CD4-positive, alpha-beta T cell (primary cell): ENCODE measurements at regions not wholly inside any gene's neighbourhood (a gene's known extent, or its start where the extent isn't known, plus 50 kb on each side); places are given as distances from the start of the nearest gene placed in this dataset.

Experiments used
- ATAC-seq: fragments of 200-7000 bp; cut with Tn5 transposase; one replicate; pipeline ENCODE4 v1.10.0; 2022; ENCODE audit warnings: mild to moderate bottlenecking; ENCODE audit not compliant: poor library complexity
- CTCF ChIA-PET: fragments of 350-600 bp; sonication (Branson Sonifier 250); formaldehyde crosslinking; loops from one replicate; lab custom pipeline; 2021; ENCODE audit warnings: antibody characterized with exemption, inconsistent platforms; lab: Charles Lee
- POLR2A ChIA-PET: fragments of 350-600 bp; sonication (Branson Sonifier 250); formaldehyde crosslinking; loops from one replicate; lab custom pipeline; 2021; ENCODE audit warnings: antibody characterized with exemption, inconsistent platforms; lab: Charles Lee
- DNase-seq, 14 experiments: peaks; one replicate each; pipeline ENCODE4 v3.0.0-alpha.2; 2013 to 2020; ENCODE audit warnings: mixed read lengths in 2 of 14
- H3K27ac ChIP-seq, 2 donors: one replicate each; pipeline versions ENCODE4 v1.5.1 to v1.7.0; 2013; ENCODE audit warnings: low read length in 2 of 2, low read depth in 1 of 2, mild to moderate bottlenecking in 1 of 2
- H3K27me3 ChIP-seq, 2 experiments: 1 replicate in 1 of 2; 2 replicates in 1 of 2; pipeline versions ENCODE4 v1.6.1 to v1.7.0; 2013; ENCODE audit warnings: low read length in 2 of 2, control low read depth in 1 of 2, mild to moderate bottlenecking in 1 of 2, moderate library complexity in 1 of 2; ENCODE audit not compliant: insufficient read depth in 2 of 2, control insufficient read depth in 1 of 2
- H3K36me3 ChIP-seq: one replicate; pipeline ENCODE4 v1.6.1; 2013; ENCODE audit warnings: low read length, control low read depth; ENCODE audit not compliant: insufficient read depth
- H3K4me1 ChIP-seq: one replicate; pipeline ENCODE4 v1.6.1; 2013; ENCODE audit warnings: low read length, control low read depth; ENCODE audit not compliant: insufficient read depth
- H3K4me3 ChIP-seq: one replicate; pipeline ENCODE4 v1.5.1; 2013; ENCODE audit warnings: mild to moderate bottlenecking, low read length, moderate library complexity
- H3K9me3 ChIP-seq, 2 experiments: 1 replicate in 1 of 2; 2 replicates in 1 of 2; pipeline versions ENCODE4 v1.6.1 to v1.7.0; 2013; ENCODE audit warnings: low read length in 2 of 2, mild to moderate bottlenecking in 2 of 2, control low read depth in 1 of 2, moderate library complexity in 1 of 2; ENCODE audit not compliant: control insufficient read depth in 1 of 2, insufficient read depth in 1 of 2
- H3K27ac Mint-ChIP-seq: one replicate; pipeline ENCODE4 v1.8.0; 2020; ENCODE audit warnings: mixed read lengths
- H3K27me3 Mint-ChIP-seq: one replicate; pipeline ENCODE4 v1.8.0; 2021; ENCODE audit warnings: mixed read lengths
- H3K36me3 Mint-ChIP-seq: one replicate; pipeline ENCODE4 v1.8.0; 2021; ENCODE audit warnings: low read depth, mixed read lengths
- H3K4me1 Mint-ChIP-seq: one replicate; pipeline ENCODE4 v1.8.0; 2021; ENCODE audit warnings: low read depth, mixed read lengths
- H3K4me3 Mint-ChIP-seq: one replicate; pipeline ENCODE4 v1.8.0; 2020; ENCODE audit warnings: mild to moderate bottlenecking, mixed read lengths
- H3K9me3 Mint-ChIP-seq: one replicate; pipeline ENCODE4 v1.8.0; 2020; ENCODE audit warnings: mixed read lengths
- intact Hi-C, 2 experiments: fragments of 100-400 bp; cut with DNase I in 1 of 2; cut with micrococcal nuclease in 1 of 2; formaldehyde crosslinking; loops; one replicate each; pipeline versions ENCODE4 v1.15.1 to v1.9.0; 2023 to 2025; cut with DNase I, micrococcal nuclease
- TF ChIP-seq, protein P1 (sequence below): fragments of 200-600 bp; IDR thresholded peaks from one replicate; pipeline ENCODE4 v1.8.0; 2022; ENCODE audit warnings: antibody characterized with exemption, mild to moderate bottlenecking

DNA sequence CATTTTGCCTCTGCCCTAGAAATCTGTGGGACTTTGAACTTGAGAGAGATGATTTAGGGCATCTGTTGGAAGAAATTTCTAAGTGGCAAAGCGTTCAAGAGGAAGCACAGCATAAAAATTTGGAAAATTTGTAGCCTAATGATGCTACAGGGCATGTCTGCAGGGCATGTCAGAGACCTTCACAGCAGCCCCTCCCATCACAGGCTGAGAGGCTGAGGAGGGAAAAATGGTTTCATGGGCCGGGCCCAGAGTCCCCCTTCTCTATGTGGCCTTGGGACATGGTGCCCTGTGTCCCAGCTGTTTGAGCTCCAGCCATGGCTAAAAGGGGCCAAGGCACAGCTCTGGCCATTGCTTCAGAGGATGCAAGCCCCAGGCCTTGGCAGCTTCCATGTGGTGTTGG is 203.0 kb downstream of the STK31 start:
- no peak overlapping the region for H3K4me3 Mint-ChIP-seq
- H3K4me3 ChIP-seq, result no peak overlapping the region
- no peak for ATAC-seq
- H3K36me3 Mint-ChIP-seq, result no peaks in the 10 kb centered on the region
- no peak for DNase-seq
- H3K27me3 Mint-ChIP-seq, result peaks cover 22% of the 10 kb centered on the region
- peaks cover 4 to 6% of the 10 kb centered on the region in 2 experiments for H3K27me3 ChIP-seq
- ChIA-PET POLR2A (no interaction called here), CTCF (no interaction called here)
- no peak overlapping the region for H3K27ac ChIP-seq
- TF ChIP-seq, protein P1, sequence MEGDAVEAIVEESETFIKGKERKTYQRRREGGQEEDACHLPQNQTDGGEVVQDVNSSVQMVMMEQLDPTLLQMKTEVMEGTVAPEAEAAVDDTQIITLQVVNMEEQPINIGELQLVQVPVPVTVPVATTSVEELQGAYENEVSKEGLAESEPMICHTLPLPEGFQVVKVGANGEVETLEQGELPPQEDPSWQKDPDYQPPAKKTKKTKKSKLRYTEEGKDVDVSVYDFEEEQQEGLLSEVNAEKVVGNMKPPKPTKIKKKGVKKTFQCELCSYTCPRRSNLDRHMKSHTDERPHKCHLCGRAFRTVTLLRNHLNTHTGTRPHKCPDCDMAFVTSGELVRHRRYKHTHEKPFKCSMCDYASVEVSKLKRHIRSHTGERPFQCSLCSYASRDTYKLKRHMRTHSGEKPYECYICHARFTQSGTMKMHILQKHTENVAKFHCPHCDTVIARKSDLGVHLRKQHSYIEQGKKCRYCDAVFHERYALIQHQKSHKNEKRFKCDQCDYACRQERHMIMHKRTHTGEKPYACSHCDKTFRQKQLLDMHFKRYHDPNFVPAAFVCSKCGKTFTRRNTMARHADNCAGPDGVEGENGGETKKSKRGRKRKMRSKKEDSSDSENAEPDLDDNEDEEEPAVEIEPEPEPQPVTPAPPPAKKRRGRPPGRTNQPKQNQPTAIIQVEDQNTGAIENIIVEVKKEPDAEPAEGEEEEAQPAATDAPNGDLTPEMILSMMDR, result no peak
- H3K4me1 Mint-ChIP-seq, result no peaks in the 10 kb centered on the region
- H3K9me3 ChIP-seq, result peaks cover 0 to 4% of the 10 kb centered on the region in 2 experiments
- no peaks in the 10 kb centered on the region for H3K36me3 ChIP-seq
- intact Hi-C loops, result no loop called here
- no peak overlapping the region for H3K27ac Mint-ChIP-seq
- H3K9me3 Mint-ChIP-seq, result peaks cover 2% of the 10 kb centered on the region
- no peaks in the 10 kb centered on the region for H3K4me1 ChIP-seq

DNA sequence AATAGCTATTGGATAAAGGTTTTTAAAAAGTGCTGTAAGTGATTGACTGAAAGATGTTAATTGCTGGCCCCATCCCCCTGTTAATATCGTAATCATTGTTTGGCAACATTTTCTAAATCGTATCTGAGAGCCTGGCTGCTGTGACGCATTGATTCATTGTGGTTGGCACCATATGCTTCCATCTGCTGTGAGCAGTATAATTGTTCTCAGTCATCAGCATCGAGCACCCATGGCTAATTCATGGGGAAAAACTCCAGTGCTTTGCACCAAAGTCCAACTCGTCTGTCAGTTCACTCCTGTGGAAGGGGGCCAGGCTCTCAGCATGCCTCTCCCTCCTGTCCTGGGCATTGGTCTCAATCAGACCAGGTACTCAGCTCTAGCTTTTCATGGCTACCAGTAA is 205.2 kb downstream of the STK31 start:
- peaks cover 33% of the 10 kb centered on the region for H3K27me3 Mint-ChIP-seq

DNA sequence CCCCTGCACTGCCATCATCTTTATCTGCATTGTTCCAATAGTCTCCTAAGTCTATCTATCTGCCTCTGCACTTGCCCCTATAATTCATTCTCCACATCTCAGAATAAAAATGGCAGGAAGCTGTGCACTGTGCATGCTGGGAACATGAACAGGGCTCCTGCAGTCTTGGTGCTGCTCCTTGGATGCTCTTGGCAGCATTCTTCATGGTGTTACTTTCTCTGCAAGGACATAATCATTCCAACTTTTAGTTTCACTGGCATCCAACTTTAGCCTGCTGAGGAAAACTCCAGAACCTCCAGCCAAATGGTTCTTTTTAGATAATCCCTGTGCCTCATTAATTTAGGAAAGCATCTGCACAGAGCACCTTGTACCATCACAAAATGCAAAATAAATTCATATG is 208.3 kb downstream of the STK31 start:
- Mint-ChIP-seq H3K9me3 (peaks cover 2% of the 10 kb centered on the region), H3K4me3 (no peak overlapping the region), H3K36me3 (no peaks in the 10 kb centered on the region), H3K27me3 (peaks cover 33% of the 10 kb centered on the region), H3K27ac (no peak overlapping the region), H3K4me1 (no peaks in the 10 kb centered on the region)
- Histone ChIP-seq H3K9me3 (peaks cover 0 to under 1% of the 10 kb centered on the region in 2 experiments), H3K4me3 (no peak overlapping the region), H3K36me3 (no peaks in the 10 kb centered on the region), H3K4me1 (no peaks in the 10 kb centered on the region), H3K27me3 (peaks cover 6 to 10% of the 10 kb centered on the region in 2 experiments), H3K27ac (no peak overlapping the region)
- ChIA-PET CTCF (no interaction called here), POLR2A (no interaction called here)
- ATAC-seq, result no peak
- TF ChIP-seq, protein P1, result no peak
- no peak for DNase-seq
- intact Hi-C loops, result no loop called here

More for the DNA sequence above, 205.2 kb downstream of the STK31 start:
- Histone ChIP-seq H3K9me3 (peaks cover 0 to 4% of the 10 kb centered on the region in 2 experiments), H3K27me3 (peaks cover 6 to 8% of the 10 kb centered on the region in 2 experiments), H3K36me3 (no peaks in the 10 kb centered on the region), H3K27ac (no peak overlapping the region), H3K4me3 (no peak overlapping the region), H3K4me1 (no peaks in the 10 kb centered on the region)
- ChIA-PET POLR2A (no interaction called here), CTCF (no interaction called here)
- intact Hi-C loops, result no loop called here
- TF ChIP-seq, protein P1, result no peak
- Mint-ChIP-seq H3K27ac (no peak overlapping the region), H3K4me1 (no peaks in the 10 kb centered on the region), H3K4me3 (no peak overlapping the region), H3K36me3 (no peaks in the 10 kb centered on the region), H3K9me3 (peaks cover 2% of the 10 kb centered on the region)
- DNase-seq (no peak), ATAC-seq (no peak)
